Liver (tissue), 8 donors: ENCODE measurements at regions not wholly inside any gene's neighbourhood (a gene's known extent, or its start where the extent isn't known, plus 50 kb on each side); places are given as distances from the start of the nearest gene placed in this dataset.

Source experiments
- DNase-seq: peaks from one replicate; pipeline ENCODE4 v3.0.0-alpha.2; 2017; ENCODE audit warnings: low spot score
- H3K27ac ChIP-seq, 2 donors: one replicate each; pipeline ENCODE4 v1.7.0; 2013; ENCODE audit warnings: inconsistent platforms in 2 of 2, low read length in 2 of 2, control low read depth in 1 of 2, low read depth in 1 of 2, mild to moderate bottlenecking in 1 of 2
- H3K27me3 ChIP-seq, 4 donors: one replicate each; pipeline versions ENCODE4 v1.6.1 to v1.7.0; 2013; ENCODE audit warnings: low read length in 3 of 4, inconsistent platforms in 1 of 4, mild to moderate bottlenecking in 1 of 4, moderate library complexity in 1 of 4; ENCODE audit not compliant: control insufficient read depth in 4 of 4, insufficient read depth in 4 of 4
- H3K36me3 ChIP-seq, 4 donors: one replicate each; pipeline versions ENCODE4 v1.6.1 to v1.7.0; 2013; ENCODE audit warnings: low read length in 3 of 4, mild to moderate bottlenecking in 3 of 4, low read depth in 1 of 4, moderate library complexity in 1 of 4; ENCODE audit not compliant: control insufficient read depth in 4 of 4, insufficient read depth in 3 of 4
- H3K4me1 ChIP-seq, 4 donors: one replicate each; pipeline versions ENCODE4 v1.6.1 to v1.7.0; 2013; ENCODE audit warnings: low read length in 3 of 4, mild to moderate bottlenecking in 3 of 4, moderate library complexity in 1 of 4; ENCODE audit not compliant: control insufficient read depth in 4 of 4, insufficient read depth in 4 of 4
- H3K4me3 ChIP-seq, 3 donors: one replicate each; pipeline versions ENCODE4 v1.6.1 to v1.7.0; 2013; ENCODE audit warnings: low read length in 3 of 3, control low read depth in 1 of 3, low read depth in 1 of 3, mild to moderate bottlenecking in 1 of 3
- H3K9ac ChIP-seq, 2 donors: one replicate each; pipeline ENCODE4 v1.7.0; 2013; ENCODE audit warnings: low read length in 2 of 2, mild to moderate bottlenecking in 2 of 2, moderate library complexity in 2 of 2, control low read depth in 1 of 2, low read depth in 1 of 2
- H3K9me3 ChIP-seq, 4 donors: one replicate each; pipeline versions ENCODE4 v1.6.1 to v1.7.0; 2013; ENCODE audit warnings: low read length in 3 of 4; ENCODE audit not compliant: control insufficient read depth in 4 of 4
- ATF3 ChIP-seq: IDR thresholded peaks from 2 replicates; pipeline ENCODE4 v1.6.1; 2016; ENCODE audit warnings: antibody characterized with exemption
- EGR1 ChIP-seq, 2 donors: IDR thresholded peaks; 2 replicates each; pipeline ENCODE4 v1.6.1; 2016 to 2018; ENCODE audit warnings: antibody characterized with exemption in 2 of 2, low read depth in 2 of 2
- FOXA1 ChIP-seq: IDR thresholded peaks from 2 replicates; pipeline ENCODE4 v1.6.1; 2016; ENCODE audit warnings: antibody characterized with exemption
- FOXA2 ChIP-seq: IDR thresholded peaks from 2 replicates; pipeline ENCODE4 v1.6.1; 2016; ENCODE audit warnings: antibody characterized with exemption
- GABPA ChIP-seq, 2 donors: IDR thresholded peaks in 1 of 2; conservative IDR thresholded peaks in 1 of 2; 2 replicates each; pipeline ENCODE4 v1.6.1; 2016; ENCODE audit warnings: antibody characterized with exemption in 2 of 2, mild to moderate bottlenecking in 1 of 2, moderate library complexity in 1 of 2
- HNF4A ChIP-seq, 2 donors: conservative IDR thresholded peaks; 2 replicates each; pipeline ENCODE4 v1.6.1; 2016; ENCODE audit warnings: antibody characterized with exemption in 2 of 2, mild to moderate bottlenecking in 2 of 2
- HNF4G ChIP-seq: IDR thresholded peaks from 2 replicates; pipeline ENCODE4 v1.6.1; 2016; ENCODE audit warnings: antibody characterized with exemption
- JUND ChIP-seq, 2 donors: IDR thresholded peaks; 2 replicates each; pipeline ENCODE4 v1.6.1; 2016; ENCODE audit warnings: antibody characterized with exemption in 2 of 2
- NR2F2 ChIP-seq: IDR thresholded peaks from 2 replicates; pipeline ENCODE4 v1.6.1; 2016; ENCODE audit warnings: antibody characterized with exemption
- RAD21 ChIP-seq, 2 donors: IDR thresholded peaks; 2 replicates each; pipeline ENCODE4 v1.6.1; 2016; ENCODE audit warnings: antibody characterized with exemption in 2 of 2, mild to moderate bottlenecking in 2 of 2
- REST ChIP-seq: IDR thresholded peaks from 2 replicates; pipeline ENCODE4 v1.6.1; 2016; ENCODE audit warnings: antibody characterized with exemption, mild to moderate bottlenecking
- RXRA ChIP-seq, 2 donors: IDR thresholded peaks; 2 replicates each; pipeline ENCODE4 v1.6.1; 2017 to 2018; ENCODE audit warnings: antibody characterized with exemption in 2 of 2, mild to moderate bottlenecking in 1 of 2
- SP1 ChIP-seq: IDR thresholded peaks from 2 replicates; pipeline ENCODE4 v1.6.1; 2018; ENCODE audit warnings: antibody characterized with exemption, mild to moderate bottlenecking
- TAF1 ChIP-seq: conservative IDR thresholded peaks from 2 replicates; pipeline ENCODE4 v1.6.1; 2016; ENCODE audit warnings: antibody characterized with exemption, mild to moderate bottlenecking
- YY1 ChIP-seq: IDR thresholded peaks from 2 replicates; pipeline ENCODE4 v1.6.1; 2016; ENCODE audit warnings: antibody characterized with exemption, mild to moderate bottlenecking
- ZBTB33 ChIP-seq: IDR thresholded peaks from 2 replicates; pipeline ENCODE4 v1.6.1; 2016; ENCODE audit warnings: antibody characterized with exemption
- WGBS: extraction: QIAGEN DNeasy Blood & Tissue Kit; methylation state at CpG from one replicate; pipeline ENCODE4 v1.1.7; 2013; 5-methylcytosine and 5-hydroxymethylcytosine counted together
- TF ChIP-seq, protein P1 (sequence below): fragments of 150-350 bp; IDR thresholded peaks from 2 replicates; pipeline ENCODE4 v1.5.1; 2017; ENCODE audit warnings: improper control_type of control experiment, low read depth, low read length; ENCODE audit not compliant: missing input control
- TF ChIP-seq, protein P2 (sequence below): IDR thresholded peaks from 2 replicates; pipeline ENCODE4 v1.6.1; 2016; ENCODE audit warnings: antibody characterized with exemption
- donor health status: healthy.
- donor health status: healthy.
- donor health status: healthy.
- donor health status: healthy.
- donor health status: healthy.

- 87% methylated on average over 5 of the region's 5 CpGs for WGBS
Observed at GRCh38 chr20:11364736-11365135, 553.0 kb upstream of the BTBD3 start.

More at GRCh38 chr20:11364736-11365135, 553.0 kb upstream of the BTBD3 start:
- Histone ChIP-seq H3K27ac (no peak overlapping the region), H3K9ac (no peak overlapping the region), H3K36me3 (no peaks in the 10 kb centered on the region), H3K4me3 (no peak overlapping the region), H3K9me3 (no peaks in the 10 kb centered on the region), H3K27me3 (no peaks in the 10 kb centered on the region), H3K4me1 (no peaks in the 10 kb centered on the region)
- no peak for DNase-seq
- TF ChIP-seq RXRA (IDR thresholded peaks at IDR 0.05): no peak
- TF ChIP-seq, protein P1, sequence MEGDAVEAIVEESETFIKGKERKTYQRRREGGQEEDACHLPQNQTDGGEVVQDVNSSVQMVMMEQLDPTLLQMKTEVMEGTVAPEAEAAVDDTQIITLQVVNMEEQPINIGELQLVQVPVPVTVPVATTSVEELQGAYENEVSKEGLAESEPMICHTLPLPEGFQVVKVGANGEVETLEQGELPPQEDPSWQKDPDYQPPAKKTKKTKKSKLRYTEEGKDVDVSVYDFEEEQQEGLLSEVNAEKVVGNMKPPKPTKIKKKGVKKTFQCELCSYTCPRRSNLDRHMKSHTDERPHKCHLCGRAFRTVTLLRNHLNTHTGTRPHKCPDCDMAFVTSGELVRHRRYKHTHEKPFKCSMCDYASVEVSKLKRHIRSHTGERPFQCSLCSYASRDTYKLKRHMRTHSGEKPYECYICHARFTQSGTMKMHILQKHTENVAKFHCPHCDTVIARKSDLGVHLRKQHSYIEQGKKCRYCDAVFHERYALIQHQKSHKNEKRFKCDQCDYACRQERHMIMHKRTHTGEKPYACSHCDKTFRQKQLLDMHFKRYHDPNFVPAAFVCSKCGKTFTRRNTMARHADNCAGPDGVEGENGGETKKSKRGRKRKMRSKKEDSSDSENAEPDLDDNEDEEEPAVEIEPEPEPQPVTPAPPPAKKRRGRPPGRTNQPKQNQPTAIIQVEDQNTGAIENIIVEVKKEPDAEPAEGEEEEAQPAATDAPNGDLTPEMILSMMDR: no peak
- TF ChIP-seq EGR1 (IDR thresholded peaks at IDR 0.05; ENCODE audit: low read depth in 2 of 2): no peak
- no peak for TF ChIP-seq HNF4A (conservative IDR thresholded peaks at IDR 0.05)
- TF ChIP-seq FOXA2: no peak
- TF ChIP-seq ZBTB33: no peak
- TF ChIP-seq FOXA1: no peak
- TF ChIP-seq, protein P2, sequence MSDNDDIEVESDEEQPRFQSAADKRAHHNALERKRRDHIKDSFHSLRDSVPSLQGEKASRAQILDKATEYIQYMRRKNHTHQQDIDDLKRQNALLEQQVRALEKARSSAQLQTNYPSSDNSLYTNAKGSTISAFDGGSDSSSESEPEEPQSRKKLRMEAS: no peak
- no peak for TF ChIP-seq TAF1
- TF ChIP-seq ATF3: no peak
- TF ChIP-seq GABPA (IDR thresholded peaks at IDR 0.05 in 1 of 2, conservative IDR thresholded peaks at IDR 0.05 in 1 of 2): no peak
- TF ChIP-seq REST: no peak
- TF ChIP-seq SP1: no peak
- no peak for TF ChIP-seq RAD21 (IDR thresholded peaks at IDR 0.05)
- TF ChIP-seq HNF4G: no peak
- TF ChIP-seq NR2F2: no peak
- TF ChIP-seq YY1: no peak
- TF ChIP-seq JUND (IDR thresholded peaks at IDR 0.05): no peak
